A673 (cell line): ENCODE measurements at regions not wholly inside any gene's neighbourhood (a gene's known extent, or its start where the extent isn't known, plus 50 kb on each side); places are given as distances from the start of the nearest gene placed in this dataset.

ENCODE experiments used
- BruUV-seq: library from RNA; stranded (reverse); fragments of 400-500 nt; replicated peaks from 2 replicates; lab custom pipeline; 2021; lab: Mats Ljungman, UMichigan
- CTCF ChIA-PET: fragments of 300-600 bp; sonication (Branson Sonifier 250); formaldehyde crosslinking; loops from one replicate; lab custom pipeline; 2022; ENCODE audit warnings: antibody characterized with exemption; lab: Charles Lee
- POLR2A ChIA-PET: fragments of 300-600 bp; sonication (Branson Sonifier 250); formaldehyde crosslinking; loops from one replicate; lab custom pipeline; 2022; ENCODE audit warnings: antibody characterized with exemption; ENCODE audit not compliant: low non-redundant PET; lab: Charles Lee
- DNase-seq: peaks from one replicate; pipeline ENCODE4 v3.0.0-alpha.2; 2015; ENCODE audit warnings: low spot score
- H3K27ac ChIP-seq: fragments of 200-600 bp; sonication (generic); 2 replicates; pipeline ENCODE4 v1.5.1; 2016; ENCODE audit warnings: mixed run types, low read depth, mild to moderate bottlenecking, mixed read lengths, antibody characterized with exemption, low read length; ENCODE audit not compliant: poor library complexity, severe bottlenecking
- H3K27me3 ChIP-seq: fragments of 200-600 bp; sonication (generic); replicated peaks from 2 replicates; pipeline ENCODE4 v1.6.1; 2017; ENCODE audit warnings: mixed run types, low read depth, mild to moderate bottlenecking, mixed read lengths, antibody characterized with exemption, low read length; ENCODE audit not compliant: insufficient read depth, poor library complexity
- H3K36me3 ChIP-seq: fragments of 200-600 bp; sonication (generic); 2 replicates; pipeline ENCODE4 v1.6.1; 2016; ENCODE audit warnings: mixed run types, mild to moderate bottlenecking, mixed read lengths, antibody characterized with exemption, low read length; ENCODE audit not compliant: insufficient read depth, poor library complexity, severe bottlenecking
- H3K4me1 ChIP-seq: fragments of 200-600 bp; sonication (generic); 2 replicates; pipeline ENCODE4 v1.6.1; 2017; ENCODE audit warnings: mixed run types, mild to moderate bottlenecking, mixed read lengths, antibody characterized with exemption, low read length; ENCODE audit not compliant: insufficient read depth, poor library complexity, severe bottlenecking
- H3K4me3 ChIP-seq: fragments of 200-600 bp; sonication (generic); 2 replicates; pipeline ENCODE4 v1.5.1; 2016; ENCODE audit warnings: low read depth, mixed run types, mild to moderate bottlenecking, mixed read lengths, low read length; ENCODE audit not compliant: poor library complexity, severe bottlenecking
- H3K9me3 ChIP-seq: fragments of 200-600 bp; sonication (generic); 2 replicates; pipeline ENCODE4 v1.6.1; 2016; ENCODE audit warnings: mixed run types, low read depth, mild to moderate bottlenecking, mixed read lengths, antibody characterized with exemption, low read length; ENCODE audit not compliant: poor library complexity, severe bottlenecking
- EZH2 ChIP-seq: fragments of 200-600 bp; sonication (generic); IDR thresholded peaks from 2 replicates; pipeline ENCODE4 v1.6.1; 2017; ENCODE audit warnings: borderline replicate concordance, low read depth, mild to moderate bottlenecking, mixed read lengths, antibody characterized with exemption, low read length; ENCODE audit not compliant: poor library complexity, severe bottlenecking
- intact Hi-C: fragments of 100-400 bp; cut with micrococcal nuclease; formaldehyde crosslinking; loops from one replicate; pipeline ENCODE4 v1.10.0; 2022; ENCODE audit not compliant: unreplicated experiment
- TF ChIP-seq, protein P1 (sequence below): fragments of 300-800, 200-600 bp; sonication (generic); conservative IDR thresholded peaks from 2 replicates; pipeline ENCODE4 v1.5.1; 2017; ENCODE audit warnings: low read depth, mild to moderate bottlenecking, antibody characterized with exemption, low read length, moderate library complexity, mixed read lengths

- Histone ChIP-seq H3K4me1 (no peaks in the 10 kb centered on the region), H3K4me3 (no peak overlapping the region), H3K27me3 (no peaks in the 10 kb centered on the region), H3K36me3 (no peaks in the 10 kb centered on the region), H3K9me3 (no peaks in the 10 kb centered on the region), H3K27ac (no peak overlapping the region)
- intact Hi-C loops = no loop called here
- CTCF ChIA-PET = no interaction called here
- TF ChIP-seq, protein P1, sequence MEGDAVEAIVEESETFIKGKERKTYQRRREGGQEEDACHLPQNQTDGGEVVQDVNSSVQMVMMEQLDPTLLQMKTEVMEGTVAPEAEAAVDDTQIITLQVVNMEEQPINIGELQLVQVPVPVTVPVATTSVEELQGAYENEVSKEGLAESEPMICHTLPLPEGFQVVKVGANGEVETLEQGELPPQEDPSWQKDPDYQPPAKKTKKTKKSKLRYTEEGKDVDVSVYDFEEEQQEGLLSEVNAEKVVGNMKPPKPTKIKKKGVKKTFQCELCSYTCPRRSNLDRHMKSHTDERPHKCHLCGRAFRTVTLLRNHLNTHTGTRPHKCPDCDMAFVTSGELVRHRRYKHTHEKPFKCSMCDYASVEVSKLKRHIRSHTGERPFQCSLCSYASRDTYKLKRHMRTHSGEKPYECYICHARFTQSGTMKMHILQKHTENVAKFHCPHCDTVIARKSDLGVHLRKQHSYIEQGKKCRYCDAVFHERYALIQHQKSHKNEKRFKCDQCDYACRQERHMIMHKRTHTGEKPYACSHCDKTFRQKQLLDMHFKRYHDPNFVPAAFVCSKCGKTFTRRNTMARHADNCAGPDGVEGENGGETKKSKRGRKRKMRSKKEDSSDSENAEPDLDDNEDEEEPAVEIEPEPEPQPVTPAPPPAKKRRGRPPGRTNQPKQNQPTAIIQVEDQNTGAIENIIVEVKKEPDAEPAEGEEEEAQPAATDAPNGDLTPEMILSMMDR = no peak
- no peak for TF ChIP-seq EZH2
- POLR2A ChIA-PET = no interaction called here
- no peak for DNase-seq
- no TSS peak for BruUV-seq
Observed at GRCh38 chr13:86760620-86761019, 910.6 kb upstream of the SLITRK5 start.

- Histone ChIP-seq H3K9me3 (no peaks in the 10 kb centered on the region), H3K27me3 (no peaks in the 10 kb centered on the region), H3K4me1 (no peaks in the 10 kb centered on the region), H3K4me3 (no peak overlapping the region), H3K36me3 (no peaks in the 10 kb centered on the region), H3K27ac (no peak overlapping the region)
- ChIA-PET POLR2A (no interaction called here), CTCF (no interaction called here)
- intact Hi-C loops = no loop called here
- DNase-seq = no peak
- no TSS peak for BruUV-seq
- TF ChIP-seq, protein P1 = no peak
- no peak for TF ChIP-seq EZH2
Observed at GRCh38 chr13:86765462-86765861, 905.7 kb upstream of the SLITRK5 start.

GRCh38 chr13:86788616-86789015, 882.6 kb upstream of the SLITRK5 start:
- no peak overlapping the region for H3K4me3 ChIP-seq
- ChIA-PET POLR2A (no interaction called here), CTCF (no interaction called here)
- TF ChIP-seq, protein P1 = no peak
- no peak for TF ChIP-seq EZH2
- H3K36me3 ChIP-seq = no peaks in the 10 kb centered on the region
- no peaks in the 10 kb centered on the region for H3K9me3 ChIP-seq
- no peaks in the 10 kb centered on the region for H3K4me1 ChIP-seq
- H3K27ac ChIP-seq = no peak overlapping the region
- intact Hi-C loops = no loop called here
- no peak for DNase-seq
- no peaks in the 10 kb centered on the region for H3K27me3 ChIP-seq
- no TSS peak for BruUV-seq
